Astrocyte (in vitro differentiated cells and primary cell): ENCODE measurements at regions not wholly inside any gene's neighbourhood (a gene's known extent, or its start where the extent isn't known, plus 50 kb on each side); places are given as distances from the start of the nearest gene placed in this dataset.

ENCODE experiments used
- DNase-seq: peaks from one replicate; pipeline ENCODE4 v3.0.0-alpha.2; 2010; ENCODE audit warnings: low read depth
- FAIRE-seq: peaks from 2 replicates; lab custom pipeline; 2011; peaks lifted over from hg19 to GRCh38; lab: Jason Lieb, UNC
- H2AFZ ChIP-seq: 2 replicates; pipeline ENCODE4 v1.6.0; 2012; ENCODE audit warnings: low read depth, low read length, inconsistent platforms
- H3K27ac ChIP-seq: 2 replicates; pipeline ENCODE4 v1.5.1; 2011; ENCODE audit warnings: low read depth, low read length, inconsistent platforms
- H3K27me3 ChIP-seq: 2 replicates; pipeline ENCODE4 v1.6.0; 2011; ENCODE audit warnings: low read length, inconsistent platforms; ENCODE audit not compliant: insufficient read depth
- H3K36me3 ChIP-seq: 2 replicates; pipeline ENCODE4 v1.5.1; 2011; ENCODE audit warnings: low read length, inconsistent platforms; ENCODE audit not compliant: insufficient read depth
- H3K4me1 ChIP-seq: 2 replicates; pipeline ENCODE4 v1.5.1; 2011; ENCODE audit warnings: low read length, inconsistent platforms; ENCODE audit not compliant: insufficient read depth
- H3K4me2 ChIP-seq: 2 replicates; pipeline ENCODE4 v1.6.0; 2012; ENCODE audit warnings: low read length, inconsistent platforms
- H3K4me3 ChIP-seq: 2 replicates; pipeline ENCODE4 v1.5.1; 2011; ENCODE audit warnings: low read depth, mild to moderate bottlenecking, low read length, inconsistent platforms; ENCODE audit not compliant: insufficient read depth
- H3K79me2 ChIP-seq: 2 replicates; pipeline ENCODE4 v1.6.0; 2012; ENCODE audit warnings: mild to moderate bottlenecking, low read length, inconsistent platforms; ENCODE audit not compliant: insufficient read depth
- H3K9ac ChIP-seq: 2 replicates; pipeline ENCODE4 v1.6.0; 2012; ENCODE audit warnings: mild to moderate bottlenecking, low read length, inconsistent platforms
- H3K9me3 ChIP-seq: 2 replicates; pipeline ENCODE4 v1.5.1; 2012; ENCODE audit warnings: low read depth, mild to moderate bottlenecking, low read length, inconsistent platforms; ENCODE audit not compliant: insufficient read depth
- H4K20me1 ChIP-seq: 2 replicates; pipeline ENCODE4 v1.6.0; 2012; ENCODE audit warnings: low read length, inconsistent platforms; ENCODE audit not compliant: insufficient read depth
- H3K27ac Mint-ChIP-seq: one replicate; pipeline ENCODE4 v1.8.0; 2021; ENCODE audit warnings: mild to moderate bottlenecking, mixed read lengths; ENCODE audit not compliant: unreplicated experiment
- H3K27me3 Mint-ChIP-seq: one replicate; pipeline ENCODE4 v1.8.0; 2021; ENCODE audit warnings: low read depth, mixed read lengths; ENCODE audit not compliant: unreplicated experiment
- H3K36me3 Mint-ChIP-seq: one replicate; pipeline ENCODE4 v1.8.0; 2021; ENCODE audit warnings: low read depth, mixed read lengths; ENCODE audit not compliant: unreplicated experiment
- H3K4me1 Mint-ChIP-seq: one replicate; pipeline ENCODE4 v1.8.0; 2021; ENCODE audit warnings: low read depth, mixed read lengths; ENCODE audit not compliant: unreplicated experiment
- H3K4me3 Mint-ChIP-seq: one replicate; pipeline ENCODE4 v1.8.0; 2021; ENCODE audit warnings: mild to moderate bottlenecking, moderate library complexity, mixed read lengths; ENCODE audit not compliant: unreplicated experiment
- H3K9me3 Mint-ChIP-seq: one replicate; pipeline ENCODE4 v1.8.0; 2021; ENCODE audit warnings: mild to moderate bottlenecking, mixed read lengths; ENCODE audit not compliant: unreplicated experiment
- CTCF ChIP-seq: IDR thresholded peaks from 2 replicates; pipeline ENCODE4 v1.5.1; 2011; ENCODE audit warnings: low read depth, mild to moderate bottlenecking, inconsistent platforms, low read length, moderate library complexity; ENCODE audit not compliant: insufficient read depth
- EZH2 ChIP-seq: IDR thresholded peaks from 2 replicates; pipeline ENCODE4 v1.6.1; 2012; ENCODE audit warnings: mild to moderate bottlenecking, low read length, inconsistent platforms; ENCODE audit not compliant: insufficient read depth

GRCh38 chr5:93243481-93243880 lies 337.5 kb downstream of the NR2F1-AS1 start:
- FAIRE-seq: no peak

GRCh38 chr5:93240228-93240834 lies 340.7 kb downstream of the NR2F1-AS1 start:
- Histone ChIP-seq H3K27ac (no peak overlapping the region), H3K9me3 (no peaks in the 10 kb centered on the region), H3K4me3 (no peak overlapping the region), H3K27me3 (no peaks in the 10 kb centered on the region), H4K20me1 (no peaks in the 10 kb centered on the region), H2AFZ (no peak overlapping the region), H3K79me2 (no peaks in the 10 kb centered on the region), H3K36me3 (no peaks in the 10 kb centered on the region), H3K4me1 (no peaks in the 10 kb centered on the region), H3K4me2 (no peak overlapping the region), H3K9ac (no peak overlapping the region)
- no peak for TF ChIP-seq EZH2
- no peak for TF ChIP-seq CTCF
- H3K27me3 Mint-ChIP-seq: no peaks in the 10 kb centered on the region
- no peak for DNase-seq
- no peak overlapping the region for H3K4me3 Mint-ChIP-seq
- H3K27ac Mint-ChIP-seq: no peak overlapping the region
- no peaks in the 10 kb centered on the region for H3K36me3 Mint-ChIP-seq
- peaks cover 6% of the 10 kb centered on the region for H3K9me3 Mint-ChIP-seq
- no peak for FAIRE-seq
- no peaks in the 10 kb centered on the region for H3K4me1 Mint-ChIP-seq

More at GRCh38 chr5:93243481-93243880, 337.5 kb downstream of the NR2F1-AS1 start:
- no peaks in the 10 kb centered on the region for H3K36me3 ChIP-seq
- no peaks in the 10 kb centered on the region for H3K9me3 ChIP-seq
- Mint-ChIP-seq H3K9me3 (peaks cover 6% of the 10 kb centered on the region), H3K4me1 (no peaks in the 10 kb centered on the region), H3K27me3 (no peaks in the 10 kb centered on the region), H3K4me3 (no peak overlapping the region), H3K36me3 (no peaks in the 10 kb centered on the region), H3K27ac (no peak overlapping the region)
- H3K4me3 ChIP-seq: no peak overlapping the region
- no peaks in the 10 kb centered on the region for H4K20me1 ChIP-seq
- DNase-seq: no peak
- H3K4me2 ChIP-seq: no peak overlapping the region
- no peak overlapping the region for H3K9ac ChIP-seq
- TF ChIP-seq CTCF: no peak
- no peaks in the 10 kb centered on the region for H3K27me3 ChIP-seq
- no peaks in the 10 kb centered on the region for H3K79me2 ChIP-seq
- H3K4me1 ChIP-seq: no peaks in the 10 kb centered on the region
- no peak overlapping the region for H3K27ac ChIP-seq
- no peak overlapping the region for H2AFZ ChIP-seq

DNA sequence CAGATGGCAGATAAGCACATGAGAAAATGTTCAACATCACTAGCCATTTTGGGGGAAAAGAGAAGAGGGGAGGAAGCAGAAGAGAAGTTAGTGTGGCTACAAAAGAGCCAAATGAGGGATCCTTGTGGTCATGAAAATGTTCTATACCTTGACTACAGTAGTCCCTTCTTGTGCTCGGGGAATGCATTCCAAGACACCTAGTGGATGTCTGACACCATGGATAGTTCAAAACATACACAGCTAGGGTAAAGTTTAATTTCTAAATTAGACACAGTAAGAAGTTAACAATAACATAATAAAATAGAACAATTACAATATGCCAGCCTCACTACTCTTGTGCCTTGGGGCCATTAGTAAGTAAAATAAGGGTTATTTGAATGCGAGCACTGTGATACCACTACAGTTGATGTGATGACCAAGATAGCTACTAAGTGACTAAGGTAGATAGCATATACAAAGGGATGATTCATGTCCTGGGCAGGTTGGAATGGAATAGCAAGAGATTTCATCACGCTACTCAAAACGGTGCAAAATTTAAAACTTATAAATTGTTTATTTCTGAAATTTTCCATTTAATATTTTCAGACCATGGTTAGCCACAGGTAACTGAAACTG lies 344.1 kb downstream of the NR2F1-AS1 start:
- TF ChIP-seq EZH2: no peak
- no peak for TF ChIP-seq CTCF
- Mint-ChIP-seq H3K4me3 (no peak overlapping the region), H3K4me1 (no peaks in the 10 kb centered on the region), H3K9me3 (peaks cover 6% of the 10 kb centered on the region), H3K27ac (no peak overlapping the region), H3K27me3 (no peaks in the 10 kb centered on the region), H3K36me3 (no peaks in the 10 kb centered on the region)
- Histone ChIP-seq H3K4me1 (no peaks in the 10 kb centered on the region), H3K9ac (no peak overlapping the region), H3K27ac (peak overlapping the region; percentile 10), H3K27me3 (no peaks in the 10 kb centered on the region), H3K4me2 (peak overlapping the region; percentile 32), H4K20me1 (no peaks in the 10 kb centered on the region), H3K9me3 (no peaks in the 10 kb centered on the region), H3K36me3 (no peaks in the 10 kb centered on the region), H2AFZ (no peak overlapping the region), H3K4me3 (no peak overlapping the region), H3K79me2 (no peaks in the 10 kb centered on the region)
- DNase-seq (peak; percentile 69), FAIRE-seq (no peak)
